ENCODE measurements at regions not wholly inside any gene's neighbourhood (a gene's known extent, or its start where the extent isn't known, plus 50 kb on each side); places are given as distances from the start of the nearest gene placed in this dataset.

- Histone ChIP-seq H3K36me3 (ENCODE audit: insufficient read depth, low read length) (no peaks in the 10 kb centered on the region), H3K4me3 (ENCODE audit: low read length, poor library complexity, severe bottlenecking) (no peak overlapping the region), H2AFZ (ENCODE audit: low read length) (no peak overlapping the region), H3F3A (ENCODE audit: low read depth) (no peaks in the 10 kb centered on the region), H4K20me1 (ENCODE audit: insufficient read depth, low read length, poor library complexity, severe bottlenecking) (no peaks in the 10 kb centered on the region), H3K27me3 (ENCODE audit: insufficient read depth, low read length, poor library complexity, severe bottlenecking) (no peaks in the 10 kb centered on the region), H3K4me1 (ENCODE audit: insufficient read depth, low read length, poor library complexity, severe bottlenecking) (no peaks in the 10 kb centered on the region), H3K9me3 (ENCODE audit: insufficient read depth, low read depth, low read length) (no peaks in the 10 kb centered on the region), H3K9ac (ENCODE audit: low read depth, low read length, poor library complexity, severe bottlenecking) (no peak overlapping the region), H3K4me2 (ENCODE audit: low read depth, low read length, poor library complexity, severe bottlenecking) (no peak overlapping the region), H3K9me2 (replicated peaks; ENCODE audit: low read depth, low read length) (no peaks in the 10 kb centered on the region), H3K79me2 (ENCODE audit: insufficient read depth, low read length) (no peaks in the 10 kb centered on the region)
- TF ChIP-seq CTCF (conservative IDR thresholded peaks at IDR 0.05; ENCODE audit: low read length) (no peak), EZH2phosphoT487 (IDR thresholded peaks at IDR 0.05; ENCODE audit: borderline replicate concordance) (no peak)
Observed at GRCh38 chr1:41998250-41998649, 79.5 kb upstream of the HIVEP3 start.

DNA sequence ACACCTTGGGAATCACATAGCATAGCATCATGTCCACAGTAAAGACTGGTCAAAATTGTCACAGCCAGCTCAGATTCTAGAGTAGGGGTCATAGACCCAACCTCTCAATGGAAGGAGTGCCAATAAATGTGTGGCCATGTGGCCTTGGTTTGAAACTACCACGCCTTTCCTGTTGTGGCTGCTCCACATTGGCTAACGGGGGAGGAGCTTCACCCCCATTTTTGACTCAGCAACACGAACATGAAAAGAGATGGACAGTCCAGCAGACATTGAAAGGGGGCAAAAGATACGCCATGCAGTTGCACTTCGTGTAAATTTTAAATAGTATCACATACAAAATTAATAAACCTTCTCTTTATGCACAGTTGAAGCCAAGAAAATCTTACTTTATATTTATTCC is 78.4 kb upstream of the HIVEP3 start:
- Histone ChIP-seq H3K4me2 (ENCODE audit: low read depth, low read length, poor library complexity, severe bottlenecking) (no peak overlapping the region), H3K36me3 (ENCODE audit: insufficient read depth, low read length) (no peaks in the 10 kb centered on the region), H3K79me2 (ENCODE audit: insufficient read depth, low read length) (no peaks in the 10 kb centered on the region), H3F3A (ENCODE audit: low read depth) (no peaks in the 10 kb centered on the region), H3K4me1 (ENCODE audit: insufficient read depth, low read length, poor library complexity, severe bottlenecking) (no peaks in the 10 kb centered on the region), H3K4me3 (ENCODE audit: low read length, poor library complexity, severe bottlenecking) (no peak overlapping the region), H3K9me3 (ENCODE audit: insufficient read depth, low read depth, low read length) (no peaks in the 10 kb centered on the region), H4K20me1 (ENCODE audit: insufficient read depth, low read length, poor library complexity, severe bottlenecking) (no peaks in the 10 kb centered on the region), H3K27me3 (ENCODE audit: insufficient read depth, low read length, poor library complexity, severe bottlenecking) (no peaks in the 10 kb centered on the region), H3K9me2 (replicated peaks; ENCODE audit: low read depth, low read length) (no peaks in the 10 kb centered on the region), H3K9ac (ENCODE audit: low read depth, low read length, poor library complexity, severe bottlenecking) (no peak overlapping the region), H2AFZ (ENCODE audit: low read length) (no peak overlapping the region)
- TF ChIP-seq EZH2phosphoT487 (IDR thresholded peaks at IDR 0.05; ENCODE audit: borderline replicate concordance) (no peak), CTCF (conservative IDR thresholded peaks at IDR 0.05; ENCODE audit: low read length) (no peak)

DNA sequence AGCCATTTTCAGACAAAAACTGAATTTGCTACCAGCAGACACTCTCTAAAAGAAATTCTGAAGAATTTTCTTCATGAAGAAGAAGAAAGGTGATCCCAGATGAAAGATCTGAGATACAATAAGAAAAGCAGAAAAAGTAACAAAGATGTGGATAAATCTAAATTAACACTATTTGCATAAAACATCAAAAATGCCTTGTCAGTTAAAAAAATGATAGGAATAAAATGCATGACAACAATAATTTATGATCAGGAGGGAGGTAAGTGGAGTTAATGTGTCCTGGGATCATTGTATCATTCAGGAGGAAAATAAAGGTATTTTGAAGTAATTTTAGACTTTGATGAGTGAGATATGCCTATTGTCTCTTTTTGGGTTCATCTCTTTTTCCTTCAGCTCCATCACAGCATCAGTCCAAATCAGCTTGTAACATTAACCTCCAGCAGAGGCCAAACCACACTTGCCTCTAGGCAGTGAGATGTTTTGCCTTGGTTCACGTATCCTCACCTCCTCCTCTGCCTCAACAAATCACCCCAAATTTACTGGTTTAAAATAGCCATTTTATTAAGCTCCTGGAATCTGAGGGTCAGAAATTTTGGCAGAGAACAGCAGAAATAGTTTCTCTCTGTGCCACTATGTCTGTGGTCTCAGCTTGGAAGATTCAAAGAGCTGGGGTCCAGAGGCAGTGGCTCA is 76.9 kb upstream of the HIVEP3 start:
- Histone ChIP-seq H3K9ac (ENCODE audit: low read depth, low read length, poor library complexity, severe bottlenecking) (no peak overlapping the region), H3K27me3 (ENCODE audit: insufficient read depth, low read length, poor library complexity, severe bottlenecking) (no peaks in the 10 kb centered on the region), H3K79me2 (ENCODE audit: insufficient read depth, low read length) (no peaks in the 10 kb centered on the region), H4K20me1 (ENCODE audit: insufficient read depth, low read length, poor library complexity, severe bottlenecking) (no peaks in the 10 kb centered on the region), H3K9me2 (replicated peaks; ENCODE audit: low read depth, low read length) (no peaks in the 10 kb centered on the region), H3K4me2 (ENCODE audit: low read depth, low read length, poor library complexity, severe bottlenecking) (no peak overlapping the region), H2AFZ (ENCODE audit: low read length) (no peak overlapping the region), H3F3A (ENCODE audit: low read depth) (no peaks in the 10 kb centered on the region), H3K4me1 (ENCODE audit: insufficient read depth, low read length, poor library complexity, severe bottlenecking) (no peaks in the 10 kb centered on the region), H3K36me3 (ENCODE audit: insufficient read depth, low read length) (no peaks in the 10 kb centered on the region), H3K9me3 (ENCODE audit: insufficient read depth, low read depth, low read length) (no peaks in the 10 kb centered on the region), H3K4me3 (ENCODE audit: low read length, poor library complexity, severe bottlenecking) (no peak overlapping the region)
- no peak for TF ChIP-seq CTCF (conservative IDR thresholded peaks at IDR 0.05; ENCODE audit: low read length)
- no peak for TF ChIP-seq EZH2phosphoT487 (IDR thresholded peaks at IDR 0.05; ENCODE audit: borderline replicate concordance)

Data from Loucy (cell line).